ENCODE measurements at regions not wholly inside any gene's neighbourhood (a gene's known extent, or its start where the extent isn't known, plus 50 kb on each side); places are given as distances from the start of the nearest gene placed in this dataset.

DNA sequence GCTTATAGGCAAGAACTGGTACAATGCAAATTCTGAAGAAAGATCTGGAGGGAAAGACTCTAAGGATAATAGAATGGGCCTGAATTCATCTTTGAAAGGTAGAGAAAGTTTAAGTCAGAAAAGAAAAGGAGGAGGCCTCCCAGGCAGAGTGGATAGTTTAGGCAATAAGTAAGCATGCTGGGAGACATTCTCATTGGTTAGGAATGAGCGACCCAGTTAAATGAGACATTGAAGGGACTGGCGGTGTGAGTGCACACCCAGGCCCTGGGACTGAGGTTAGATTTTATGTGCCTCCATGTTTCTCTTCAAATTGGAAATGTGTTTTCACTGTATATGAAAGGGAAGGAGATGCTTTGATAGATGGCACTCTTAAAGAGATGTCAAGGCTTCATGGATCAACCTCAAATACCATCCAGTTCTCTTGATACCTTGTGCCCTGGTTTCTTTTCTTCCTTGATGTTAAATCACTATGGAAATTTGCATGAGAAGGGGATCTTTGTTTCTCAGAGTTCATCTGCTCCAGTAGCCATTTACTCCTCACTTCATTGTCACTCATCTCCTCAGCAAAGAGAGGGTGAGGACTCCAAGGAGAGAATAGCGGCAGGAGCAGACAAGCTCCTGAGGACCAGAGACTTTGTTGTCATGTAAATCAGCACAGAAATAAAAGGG, 584.2 kb upstream of the INTU start:
- no peak for DNase-seq
- Histone ChIP-seq H3K79me2 (ENCODE audit: low read length) (no peaks in the 10 kb centered on the region), H3K9ac (ENCODE audit: low read length) (no peak overlapping the region), H3F3A (ENCODE audit: insufficient read depth, low read length) (no peaks in the 10 kb centered on the region), H3K27me3 (replicated peaks; ENCODE audit: insufficient read depth, low read length) (no peaks in the 10 kb centered on the region), H3K9me3 (replicated peaks; ENCODE audit: insufficient read depth, low read length) (no peaks in the 10 kb centered on the region), H4K20me1 (ENCODE audit: insufficient read depth, low read length) (no peaks in the 10 kb centered on the region), H3K27ac (ENCODE audit: low read length) (no peak overlapping the region), H2AFZ (ENCODE audit: low read length) (no peak overlapping the region), H3K36me3 (replicated peaks; ENCODE audit: insufficient read depth, low read length) (no peaks in the 10 kb centered on the region), H3K4me1 (ENCODE audit: low read length) (no peaks in the 10 kb centered on the region), H3K4me2 (ENCODE audit: low read depth, low read length) (no peak overlapping the region), H3K9me2 (replicated peaks; ENCODE audit: insufficient read depth, low read length) (no peaks in the 10 kb centered on the region), H3K4me3 (ENCODE audit: low read length) (no peak overlapping the region)
- TF ChIP-seq EZH2 (optimal IDR thresholded peaks at IDR 0.05; ENCODE audit: low read depth, low read length) (no peak), EZH2phosphoT487 (IDR thresholded peaks at IDR 0.05; ENCODE audit: low read length) (no peak)
- TF ChIP-seq, protein P1, sequence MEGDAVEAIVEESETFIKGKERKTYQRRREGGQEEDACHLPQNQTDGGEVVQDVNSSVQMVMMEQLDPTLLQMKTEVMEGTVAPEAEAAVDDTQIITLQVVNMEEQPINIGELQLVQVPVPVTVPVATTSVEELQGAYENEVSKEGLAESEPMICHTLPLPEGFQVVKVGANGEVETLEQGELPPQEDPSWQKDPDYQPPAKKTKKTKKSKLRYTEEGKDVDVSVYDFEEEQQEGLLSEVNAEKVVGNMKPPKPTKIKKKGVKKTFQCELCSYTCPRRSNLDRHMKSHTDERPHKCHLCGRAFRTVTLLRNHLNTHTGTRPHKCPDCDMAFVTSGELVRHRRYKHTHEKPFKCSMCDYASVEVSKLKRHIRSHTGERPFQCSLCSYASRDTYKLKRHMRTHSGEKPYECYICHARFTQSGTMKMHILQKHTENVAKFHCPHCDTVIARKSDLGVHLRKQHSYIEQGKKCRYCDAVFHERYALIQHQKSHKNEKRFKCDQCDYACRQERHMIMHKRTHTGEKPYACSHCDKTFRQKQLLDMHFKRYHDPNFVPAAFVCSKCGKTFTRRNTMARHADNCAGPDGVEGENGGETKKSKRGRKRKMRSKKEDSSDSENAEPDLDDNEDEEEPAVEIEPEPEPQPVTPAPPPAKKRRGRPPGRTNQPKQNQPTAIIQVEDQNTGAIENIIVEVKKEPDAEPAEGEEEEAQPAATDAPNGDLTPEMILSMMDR (IDR thresholded peaks at IDR 0.05; ENCODE audit: low read length), result no peak

- Histone ChIP-seq H3K79me2 (ENCODE audit: low read length) (no peaks in the 10 kb centered on the region), H3K4me1 (ENCODE audit: low read length) (no peaks in the 10 kb centered on the region), H3K27me3 (replicated peaks; ENCODE audit: insufficient read depth, low read length) (no peaks in the 10 kb centered on the region), H3K36me3 (replicated peaks; ENCODE audit: insufficient read depth, low read length) (no peaks in the 10 kb centered on the region), H3K9ac (ENCODE audit: low read length) (no peak overlapping the region), H2AFZ (ENCODE audit: low read length) (no peak overlapping the region), H3K27ac (ENCODE audit: low read length) (no peak overlapping the region), H3K4me2 (ENCODE audit: low read depth, low read length) (no peak overlapping the region), H3K9me3 (replicated peaks; ENCODE audit: insufficient read depth, low read length) (no peaks in the 10 kb centered on the region), H3K9me2 (replicated peaks; ENCODE audit: insufficient read depth, low read length) (no peaks in the 10 kb centered on the region), H3F3A (ENCODE audit: insufficient read depth, low read length) (no peaks in the 10 kb centered on the region), H3K4me3 (ENCODE audit: low read length) (no peak overlapping the region), H4K20me1 (ENCODE audit: insufficient read depth, low read length) (no peaks in the 10 kb centered on the region)
- TF ChIP-seq, protein P1 (IDR thresholded peaks at IDR 0.05; ENCODE audit: low read length), result no peak
- TF ChIP-seq EZH2phosphoT487 (IDR thresholded peaks at IDR 0.05; ENCODE audit: low read length), result no peak
- DNase-seq, result no peak
Measured at GRCh38 chr4:127049526-127049925, 583.2 kb upstream of the INTU start.

DNA sequence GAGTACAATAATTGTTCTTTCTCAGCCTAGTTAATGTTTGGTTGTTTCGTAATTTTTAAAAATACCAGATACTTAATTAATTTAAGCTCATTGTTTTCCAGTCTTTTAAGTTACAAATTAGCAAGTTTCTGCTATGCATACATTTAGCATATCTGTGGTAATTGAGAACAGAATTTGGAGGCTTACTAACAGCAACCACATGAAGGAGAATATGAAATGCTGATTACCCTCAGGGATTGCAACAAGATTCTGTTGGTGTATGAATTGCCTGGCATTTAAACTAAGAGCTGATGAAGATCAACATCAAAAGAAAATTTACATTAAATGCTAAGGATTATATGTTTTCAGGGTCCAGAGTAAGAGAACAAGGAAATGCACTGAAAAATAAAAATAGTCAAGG, 580.0 kb upstream of the INTU start:
- Histone ChIP-seq H3K36me3 (replicated peaks; ENCODE audit: insufficient read depth, low read length) (no peaks in the 10 kb centered on the region), H3K9me2 (replicated peaks; ENCODE audit: insufficient read depth, low read length) (no peaks in the 10 kb centered on the region), H3K79me2 (ENCODE audit: low read length) (no peaks in the 10 kb centered on the region), H3K4me2 (ENCODE audit: low read depth, low read length) (no peak overlapping the region), H3F3A (ENCODE audit: insufficient read depth, low read length) (no peaks in the 10 kb centered on the region), H3K4me3 (ENCODE audit: low read length) (no peak overlapping the region), H3K27ac (ENCODE audit: low read length) (no peak overlapping the region), H2AFZ (ENCODE audit: low read length) (no peak overlapping the region), H3K27me3 (replicated peaks; ENCODE audit: insufficient read depth, low read length) (no peaks in the 10 kb centered on the region), H4K20me1 (ENCODE audit: insufficient read depth, low read length) (no peaks in the 10 kb centered on the region), H3K9me3 (replicated peaks; ENCODE audit: insufficient read depth, low read length) (no peaks in the 10 kb centered on the region), H3K9ac (ENCODE audit: low read length) (no peak overlapping the region), H3K4me1 (ENCODE audit: low read length) (no peaks in the 10 kb centered on the region)
- DNase-seq, result no peak
- TF ChIP-seq, protein P1 (IDR thresholded peaks at IDR 0.05; ENCODE audit: low read length), result no peak
- TF ChIP-seq EZH2 (optimal IDR thresholded peaks at IDR 0.05; ENCODE audit: low read depth, low read length) (no peak), EZH2phosphoT487 (IDR thresholded peaks at IDR 0.05; ENCODE audit: low read length) (no peak)
